B cell (primary cell): ENCODE measurements at regions not wholly inside any gene's neighbourhood (a gene's known extent, or its start where the extent isn't known, plus 50 kb on each side); places are given as distances from the start of the nearest gene placed in this dataset.

Experiments
- CTCF ChIP-seq: fragments of 200-600 bp; IDR thresholded peaks from one replicate; pipeline ENCODE4 v1.8.0; 2022; ENCODE audit warnings: antibody characterized with exemption, mild to moderate bottlenecking
- EZH2 ChIP-seq: IDR thresholded peaks from 2 replicates; pipeline ENCODE4 v1.6.1; 2012; ENCODE audit warnings: borderline replicate concordance, low read depth, mild to moderate bottlenecking, moderate library complexity, low read length; ENCODE audit not compliant: insufficient read depth, poor library complexity, severe bottlenecking

DNA sequence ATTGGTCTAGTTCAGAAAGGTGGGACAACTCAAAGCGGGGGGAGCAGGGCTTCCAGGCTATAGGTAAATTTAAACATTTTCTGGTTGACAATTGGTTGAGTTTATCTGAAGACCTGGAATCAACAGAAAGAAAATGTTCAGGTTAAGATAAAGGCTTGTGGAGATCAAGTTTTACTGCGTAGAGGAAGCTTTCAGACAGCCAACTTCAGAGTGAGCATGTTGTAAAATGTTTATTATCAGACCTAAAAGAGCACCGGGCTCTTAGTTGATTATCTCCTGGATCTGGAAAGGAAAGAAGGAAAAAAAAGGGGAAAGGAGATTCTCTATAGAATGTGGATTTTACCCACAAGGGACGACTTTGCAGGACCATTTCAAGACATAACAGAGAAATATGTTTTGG, 227.0 kb upstream of the SH3BP4 start:
- TF ChIP-seq CTCF: no peak
- TF ChIP-seq EZH2: no peak
